WTC11 (cell line): ENCODE measurements at regions not wholly inside any gene's neighbourhood (a gene's known extent, or its start where the extent isn't known, plus 50 kb on each side); places are given as distances from the start of the nearest gene placed in this dataset.

Experiments used
- CDX4 ChIP-seq: fragments of 250-450 bp; sonication (Bioruptor Pico); IDR thresholded peaks from 2 replicates; pipeline ENCODE4 v1.9.0; 2021; ENCODE audit warnings: moderate library complexity, mild to moderate bottlenecking, inconsistent platforms, borderline replicate concordance
- CTCF ChIP-seq: fragments of 200-600 bp; IDR thresholded peaks from 2 replicates; pipeline ENCODE4 v1.8.0; 2022; ENCODE audit warnings: antibody characterized with exemption
- JUN ChIP-seq: sonication (generic); formaldehyde crosslinking; IDR thresholded peaks from 2 replicates; pipeline ENCODE4 v1.8.0; 2023; ENCODE audit warnings: mild to moderate bottlenecking, missing genetic modification reagents
- NR3C1 ChIP-seq: sonication (generic); formaldehyde crosslinking; conservative IDR thresholded peaks from 2 replicates; pipeline ENCODE4 v1.8.1; 2023; ENCODE audit warnings: low read depth, mild to moderate bottlenecking, missing genetic modification reagents

GRCh38 chr13:83825676-83826075 lies 56.6 kb downstream of the SLITRK1 start:
- TF ChIP-seq CDX4 (CRISPR knock-in tag) (no peak), NR3C1 (CRISPR knock-in tag) (no peak), CTCF (no peak), JUN (no peak)
